NCI-H345 (cell line): ENCODE measurements at regions not wholly inside any gene's neighbourhood (a gene's known extent, or its start where the extent isn't known, plus 50 kb on each side); places are given as distances from the start of the nearest gene placed in this dataset.
"Not testable (repeated sequence)": the region's sequence is repeated elsewhere in the genome, so short reads cannot be mapped to it uniquely, and the experiment has no call there.

Experiments used
- DNase-seq: peaks from one replicate; lab custom pipeline; 2025; lab: John Stamatoyannopoulos, UW

DNA sequence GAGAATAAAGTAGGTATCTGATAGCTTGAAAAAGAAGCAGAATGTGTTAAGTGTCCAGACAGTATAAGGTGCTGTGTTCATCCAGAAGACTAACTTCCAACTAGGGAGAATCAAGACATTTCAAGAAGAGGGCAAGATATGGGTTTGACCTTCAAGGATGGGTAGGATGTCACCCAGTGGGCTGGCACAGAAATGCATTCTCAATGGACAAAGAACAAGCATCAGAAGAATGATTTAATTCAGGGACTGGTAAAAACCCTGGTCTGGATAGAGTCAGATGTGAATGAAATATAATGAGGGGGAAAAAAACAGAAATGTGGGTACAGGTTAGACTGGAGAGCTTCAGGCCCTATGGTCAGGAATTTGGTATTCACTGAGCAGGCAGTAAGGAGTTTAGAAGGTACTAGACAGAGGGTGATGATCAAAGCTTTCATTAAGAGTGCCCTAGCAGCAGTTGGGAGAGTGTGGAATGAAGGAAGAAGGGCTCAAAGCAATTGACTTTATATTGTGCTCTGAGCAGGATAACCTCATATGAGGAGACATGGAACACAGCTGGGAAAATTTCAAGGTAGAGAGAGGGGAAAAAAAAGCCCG is 180.7 kb upstream of the ANK3 start:
- DNase-seq = no peak

DNA sequence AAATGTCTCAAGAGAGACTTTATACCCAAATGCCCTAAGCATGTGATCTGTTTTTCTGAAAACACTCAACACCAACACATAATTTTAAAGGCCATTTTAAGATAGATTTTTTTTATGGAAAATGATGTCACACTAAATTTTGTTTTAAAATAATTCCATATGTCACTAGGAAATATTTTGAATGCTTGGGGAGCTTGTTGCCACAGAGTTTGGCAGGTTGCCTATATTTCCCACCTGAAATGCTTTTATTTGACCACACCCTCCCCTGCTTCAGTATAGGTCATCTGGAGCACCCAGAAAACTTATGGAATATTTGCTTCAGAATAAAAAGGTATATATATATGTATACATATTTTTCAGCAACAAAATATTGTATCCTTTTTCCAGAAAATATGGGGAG is 180.0 kb upstream of the ANK3 start:
- no peak for DNase-seq

DNA sequence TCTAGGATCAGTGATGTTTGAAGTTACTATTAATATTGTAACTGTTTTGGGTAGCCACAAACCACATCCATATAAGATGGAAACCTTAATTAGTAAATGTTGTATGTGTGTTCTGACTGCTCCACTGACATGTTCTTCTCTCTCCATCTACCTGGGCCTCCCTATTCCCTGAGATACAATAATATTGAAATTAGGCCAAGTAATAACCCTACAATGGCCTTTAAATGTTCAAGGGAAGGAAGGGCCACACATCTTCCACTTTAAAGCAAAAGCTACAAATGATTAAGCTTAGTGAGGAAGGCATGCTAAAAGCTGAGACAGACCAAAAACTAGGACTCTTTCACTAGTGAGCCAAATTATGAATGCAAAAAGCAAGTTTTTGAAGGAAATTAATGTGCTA is 176.4 kb upstream of the ANK3 start:
- no peak for DNase-seq

DNA sequence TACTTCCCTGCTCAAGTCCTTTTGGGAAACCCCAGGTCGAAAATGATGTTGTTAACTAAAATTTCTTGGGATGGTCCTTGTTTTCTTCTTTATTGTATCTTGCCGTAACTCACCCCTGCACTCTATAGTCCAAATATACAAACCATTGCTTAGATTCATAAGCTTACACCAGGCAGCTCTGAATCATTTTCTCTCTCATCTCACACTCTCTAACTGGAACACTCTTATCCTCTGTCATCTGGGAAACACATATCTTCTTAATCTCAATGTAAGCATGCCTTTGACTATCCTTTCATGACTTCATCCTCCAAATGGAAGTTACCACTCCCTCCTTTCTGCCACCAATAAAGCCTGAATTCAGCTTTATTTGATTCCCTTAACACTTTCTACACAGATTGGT is 175.8 kb upstream of the ANK3 start:
- DNase-seq = no peak

DNA sequence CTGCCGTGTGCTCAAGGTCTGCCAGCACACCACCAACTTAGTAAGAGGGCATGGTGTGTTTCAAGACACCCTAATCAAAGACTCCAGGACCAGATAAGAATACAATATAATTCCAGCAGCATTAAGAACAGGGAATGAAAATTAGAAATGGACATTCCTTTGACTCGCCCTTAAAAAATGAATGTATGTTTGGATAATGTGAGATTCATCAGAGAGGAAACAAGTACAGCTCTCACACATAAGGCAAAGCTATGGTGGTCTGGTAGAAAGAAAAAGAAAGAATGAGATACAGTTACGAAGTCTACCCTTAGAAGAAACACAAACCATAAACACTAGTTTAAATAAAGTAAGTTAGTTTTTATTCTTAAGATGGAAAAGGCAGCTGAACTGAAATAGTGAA is 174.8 kb upstream of the ANK3 start:
- no peak for DNase-seq

DNA sequence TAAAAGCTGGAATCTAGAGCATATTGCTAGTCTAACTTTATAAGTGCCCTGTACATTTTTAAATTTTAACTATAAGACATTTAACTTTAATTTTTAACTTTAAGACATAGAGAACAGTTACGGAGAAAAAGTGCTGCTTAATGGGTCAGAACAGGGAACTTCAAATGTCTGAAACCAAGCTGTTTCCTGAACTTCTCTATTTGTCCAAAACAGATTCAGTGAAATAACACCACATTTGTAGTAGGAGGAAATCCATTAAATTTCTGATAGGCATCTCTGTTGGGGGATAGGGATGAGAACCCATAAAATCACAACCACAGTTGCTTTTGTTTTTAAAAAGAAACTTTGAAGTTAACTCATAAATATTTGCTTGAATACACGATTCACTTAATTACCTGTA is 170.8 kb upstream of the ANK3 start:
- no peak for DNase-seq

DNA sequence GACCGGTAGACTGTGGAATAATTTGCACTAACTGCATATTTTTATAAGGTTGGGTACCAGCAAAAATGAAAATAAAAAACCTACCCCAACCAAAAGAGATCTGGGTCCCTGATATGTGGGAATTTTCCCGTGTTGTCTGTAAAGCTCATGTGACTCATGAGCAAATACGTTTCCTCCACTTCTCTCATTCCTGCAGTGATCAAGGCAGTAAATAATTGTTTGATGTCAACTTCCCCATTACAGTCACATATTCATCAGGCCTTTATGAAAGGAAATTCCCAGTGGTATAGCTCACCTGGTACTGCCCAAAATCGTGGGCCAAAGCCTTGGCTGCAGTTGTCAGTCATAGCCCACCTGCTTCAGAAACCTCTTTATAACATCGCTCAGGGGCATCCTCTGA is 166.0 kb upstream of the ANK3 start:
- DNase-seq = no peak

DNA sequence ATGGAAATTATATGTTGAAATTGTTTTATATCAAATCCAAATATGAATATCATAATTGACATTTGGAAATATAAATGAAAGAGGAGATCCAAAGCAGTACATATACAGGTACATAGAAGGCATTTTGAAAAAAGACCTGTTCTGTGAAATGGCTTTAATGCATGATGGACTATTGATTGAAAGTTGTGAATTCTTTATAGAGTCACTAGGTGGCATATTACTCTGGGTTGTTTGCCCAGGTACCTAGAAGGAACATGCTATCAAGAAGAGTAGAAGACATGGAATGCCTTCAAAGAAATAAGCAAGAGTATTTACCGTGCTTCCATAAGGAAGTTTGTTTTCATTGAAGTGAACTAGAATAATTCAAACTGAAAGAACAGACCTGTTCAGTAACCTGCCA is 160.0 kb upstream of the ANK3 start:
- DNase-seq = peak; percentile 10

DNA sequence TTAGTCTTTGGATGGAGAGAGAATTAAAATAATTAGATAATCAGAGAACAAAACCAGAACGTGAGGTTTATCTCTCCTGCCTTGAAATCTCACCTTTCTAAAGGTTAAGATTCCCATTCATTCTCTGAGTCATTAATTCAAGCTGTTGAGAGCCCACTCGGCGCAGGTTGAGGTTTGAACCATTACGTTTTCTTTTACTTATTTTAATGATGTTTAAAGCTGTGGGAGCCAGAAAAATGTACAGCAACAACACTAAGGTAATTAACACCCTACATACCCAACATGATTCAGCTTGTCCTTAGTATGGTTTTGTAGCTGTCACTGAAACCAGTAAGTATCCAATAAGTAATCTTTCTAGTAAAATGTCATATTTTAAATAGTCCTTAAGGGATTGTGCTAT is 153.0 kb upstream of the ANK3 start:
- no peak for DNase-seq

DNA sequence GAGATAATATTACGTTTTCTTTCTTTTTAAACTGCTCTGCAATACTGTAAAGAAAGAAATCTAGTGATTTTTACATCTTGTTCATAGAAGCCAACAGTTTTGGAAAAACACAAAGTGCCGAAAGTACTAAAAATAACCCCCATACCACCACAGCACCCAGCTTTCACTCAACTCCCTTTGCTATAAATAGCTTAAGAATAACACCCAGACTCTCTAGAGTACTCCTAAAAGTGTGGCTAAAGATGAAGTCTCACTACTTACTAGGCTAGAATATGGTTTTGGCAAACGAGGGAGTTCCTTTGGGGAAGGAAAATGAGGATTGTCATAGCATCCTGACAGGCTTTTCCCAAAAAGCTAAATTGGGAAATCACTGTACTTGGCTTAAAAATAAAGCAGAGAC is 151.8 kb upstream of the ANK3 start:
- no peak for DNase-seq

DNA sequence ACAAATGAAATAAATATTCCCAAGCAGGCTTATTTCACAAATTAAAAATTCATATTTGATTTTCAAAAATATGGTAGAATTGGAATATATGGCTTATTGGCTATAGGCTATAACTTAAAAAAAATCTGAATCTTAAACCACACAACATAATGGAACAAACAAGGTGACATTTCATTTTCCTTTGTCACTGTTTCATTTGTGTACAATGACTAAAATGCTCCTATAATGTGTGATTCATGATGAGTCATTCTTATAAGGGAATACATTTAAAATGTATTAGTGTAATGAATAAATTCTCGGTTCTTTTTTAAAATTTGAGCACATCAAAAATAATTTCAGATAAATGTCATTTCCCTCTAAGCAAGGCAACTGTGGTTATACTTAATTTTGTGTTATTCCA is 148.0 kb upstream of the ANK3 start:
- DNase-seq = no peak

DNA sequence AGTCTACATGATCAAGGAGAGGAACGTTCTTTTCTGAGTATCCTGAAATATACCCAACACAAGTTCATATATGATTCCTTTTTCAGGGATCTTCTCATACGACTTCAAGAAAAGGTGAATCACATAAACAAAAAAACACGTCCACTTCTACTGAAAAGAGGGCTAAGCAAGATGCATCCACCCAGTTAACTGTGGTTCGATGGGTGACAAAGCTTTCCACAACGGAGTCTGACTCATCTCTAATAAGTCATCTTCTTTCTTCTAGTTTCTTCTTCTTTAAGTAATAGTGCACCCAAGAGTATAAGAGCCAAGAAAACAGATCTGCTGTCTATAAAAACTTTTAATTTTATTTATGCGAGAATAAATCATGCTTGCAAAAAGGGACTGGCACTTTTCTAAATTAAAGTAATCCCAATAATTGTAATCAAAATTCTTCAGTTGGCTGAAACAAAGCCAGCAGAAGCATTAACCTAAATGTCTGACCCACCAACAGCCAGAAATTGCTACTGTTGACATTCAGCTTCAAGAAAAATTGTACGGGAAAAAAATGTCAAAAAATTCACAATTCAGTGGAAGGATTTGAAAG is 146.9 kb upstream of the ANK3 start:
- DNase-seq = no peak

DNA sequence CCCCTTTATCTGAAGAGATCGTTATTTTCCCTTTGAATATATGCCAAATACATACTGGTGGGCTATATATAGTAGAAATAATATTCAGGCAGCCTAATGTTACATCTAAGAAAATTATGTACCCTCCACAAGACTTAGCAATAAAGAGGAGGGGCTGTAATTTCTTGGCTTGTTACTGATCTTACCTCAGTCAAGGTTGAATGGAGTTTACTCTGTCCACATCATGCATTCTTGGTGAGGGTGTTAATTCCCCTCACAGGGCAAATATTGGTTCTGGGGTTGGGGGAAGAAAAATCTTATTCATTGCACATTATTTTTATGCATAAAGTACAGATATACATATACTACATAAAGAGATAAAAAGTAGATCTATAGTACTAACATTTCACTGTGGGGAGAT is 145.8 kb upstream of the ANK3 start:
- no peak for DNase-seq

DNA sequence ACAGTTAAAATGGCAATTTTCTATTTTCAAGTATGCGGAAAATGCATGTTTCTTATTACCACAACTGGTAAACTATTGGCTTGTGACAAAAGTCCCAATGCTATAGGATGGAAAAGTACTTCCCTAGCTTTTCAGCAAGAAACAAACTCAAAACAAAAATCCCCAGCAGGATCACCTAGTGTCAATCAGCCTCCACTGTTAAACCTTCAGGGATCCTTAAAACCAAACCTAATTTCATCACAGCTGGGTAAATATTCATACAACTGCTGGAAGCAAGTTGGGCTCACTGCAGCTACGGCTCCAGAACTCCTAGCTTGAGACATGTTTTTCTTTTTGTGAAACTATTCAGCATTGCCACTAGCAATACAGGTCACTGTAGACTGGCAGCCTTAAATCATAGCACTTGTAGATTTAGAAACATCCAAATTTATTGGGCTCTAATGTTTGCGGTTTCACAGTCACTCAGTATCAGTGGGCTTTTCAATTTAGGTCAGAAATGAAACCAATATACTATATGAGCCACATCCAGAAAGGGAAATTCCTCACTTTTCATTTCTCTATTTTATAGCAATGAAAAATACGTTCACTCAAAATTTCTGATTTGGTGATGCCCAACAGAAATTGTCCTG is 145.2 kb upstream of the ANK3 start:
- no peak for DNase-seq

DNA sequence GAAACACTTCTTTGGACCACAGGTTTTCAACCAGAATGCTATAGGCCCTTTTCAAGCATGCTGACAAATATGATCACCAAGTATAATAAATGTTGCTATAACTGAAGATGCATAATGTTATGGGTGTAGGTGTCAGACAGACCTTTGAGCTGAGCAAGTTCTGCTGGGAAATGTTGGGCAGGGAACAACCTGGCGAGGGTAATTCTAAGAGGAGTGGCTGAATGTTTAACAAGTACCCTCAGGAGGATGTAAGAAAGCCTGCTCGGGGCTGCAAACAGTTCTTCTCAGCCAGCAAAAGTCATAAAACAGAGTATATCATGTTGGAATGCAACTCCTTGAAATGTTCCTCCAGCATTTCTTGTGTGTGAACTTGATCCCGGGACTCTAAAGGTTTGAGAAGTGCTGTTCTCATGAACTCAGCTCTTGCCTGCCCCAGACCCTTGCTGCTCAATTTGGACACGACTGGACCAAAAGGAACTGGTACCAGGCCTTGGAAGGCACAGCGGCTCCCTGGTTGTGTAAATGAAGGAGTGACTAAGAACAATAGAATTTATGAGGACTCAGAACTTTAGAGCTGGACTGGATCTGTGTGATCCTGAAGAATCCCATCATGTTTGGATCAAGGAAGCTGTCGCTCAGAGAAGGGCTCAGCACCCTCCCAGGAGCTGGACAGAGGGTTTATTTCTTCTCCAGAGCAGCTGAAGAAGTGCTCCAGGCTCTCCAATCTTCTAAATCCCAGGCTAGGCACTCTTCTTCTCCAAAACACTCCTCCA is 143.2 kb upstream of the ANK3 start:
- no peak for DNase-seq

DNA sequence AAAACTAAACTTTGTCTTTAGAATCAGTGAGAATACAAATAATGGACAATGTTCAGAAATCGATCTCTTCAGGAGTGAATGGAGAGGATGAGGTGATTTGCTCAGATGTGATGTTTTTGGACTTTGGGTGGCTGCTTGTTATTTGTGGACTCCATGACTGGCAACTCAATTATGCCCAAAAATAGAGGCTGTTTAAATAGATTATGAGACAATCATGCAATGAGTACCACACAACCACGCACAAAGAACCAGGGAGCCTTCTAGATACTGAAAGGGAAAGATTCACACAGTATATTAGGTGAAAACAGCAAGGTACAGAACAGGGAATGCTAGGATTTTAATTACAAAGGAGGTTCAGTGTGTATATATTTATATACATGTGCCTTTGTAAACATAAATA is 141.3 kb upstream of the ANK3 start:
- no peak for DNase-seq

DNA sequence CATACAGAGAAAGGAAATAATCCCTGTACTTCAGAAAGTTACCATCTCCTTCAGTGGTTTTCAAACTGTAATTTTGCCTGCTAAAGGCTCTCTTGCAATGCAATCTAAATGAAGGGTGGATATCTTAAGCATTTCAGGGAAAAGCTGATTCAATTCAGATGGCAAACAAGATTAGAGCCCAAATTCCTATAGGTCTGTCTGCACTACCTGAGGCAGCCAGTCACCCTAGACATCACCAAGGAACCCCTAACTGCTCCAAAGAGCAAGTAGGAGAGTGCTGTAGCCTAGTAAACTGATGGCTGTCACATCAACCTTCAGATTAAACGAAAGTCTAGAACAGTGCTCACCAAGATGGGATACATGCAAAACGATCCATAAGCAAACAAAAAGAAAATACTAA is 138.0 kb upstream of the ANK3 start:
- DNase-seq = no peak

DNA sequence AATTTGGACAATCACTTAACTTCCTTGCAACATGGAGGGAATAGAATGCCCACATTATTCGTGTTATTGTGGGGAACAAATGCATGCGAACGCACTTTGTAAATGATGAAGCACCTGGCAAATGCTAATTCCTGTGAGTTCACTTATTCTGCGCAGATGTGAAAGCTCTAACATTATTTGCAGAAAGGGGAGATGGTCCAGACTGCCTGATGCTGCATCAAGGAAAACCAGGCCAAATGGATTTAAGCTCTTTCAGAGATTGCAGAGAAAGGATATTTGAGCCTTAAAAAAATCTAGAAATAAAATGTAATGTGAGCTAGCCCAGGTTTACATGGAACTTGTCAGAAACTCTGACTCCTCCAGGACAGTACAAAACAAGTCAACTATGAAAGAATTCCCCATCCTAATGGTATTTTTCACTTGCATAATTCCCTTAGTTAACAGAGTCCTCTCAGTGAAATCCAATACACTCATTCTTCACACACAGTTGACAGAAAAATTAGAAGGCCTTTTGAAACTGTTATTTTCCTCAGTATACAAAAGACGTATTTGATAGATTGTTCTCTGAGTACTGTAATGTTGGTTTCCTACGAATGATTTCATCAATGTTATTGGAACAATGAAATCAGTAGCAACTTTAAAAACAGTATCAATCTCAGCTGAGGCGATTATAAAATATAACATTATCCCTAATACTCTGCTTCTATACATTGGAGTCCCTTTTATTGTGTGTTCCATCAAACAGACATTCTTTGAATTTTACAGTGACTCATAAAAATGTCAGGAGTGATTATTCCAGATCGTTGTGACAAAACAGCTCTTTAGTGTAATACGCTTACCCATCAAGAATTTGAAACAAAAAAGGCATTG is 136.3 kb upstream of the ANK3 start:
- no peak for DNase-seq

DNA sequence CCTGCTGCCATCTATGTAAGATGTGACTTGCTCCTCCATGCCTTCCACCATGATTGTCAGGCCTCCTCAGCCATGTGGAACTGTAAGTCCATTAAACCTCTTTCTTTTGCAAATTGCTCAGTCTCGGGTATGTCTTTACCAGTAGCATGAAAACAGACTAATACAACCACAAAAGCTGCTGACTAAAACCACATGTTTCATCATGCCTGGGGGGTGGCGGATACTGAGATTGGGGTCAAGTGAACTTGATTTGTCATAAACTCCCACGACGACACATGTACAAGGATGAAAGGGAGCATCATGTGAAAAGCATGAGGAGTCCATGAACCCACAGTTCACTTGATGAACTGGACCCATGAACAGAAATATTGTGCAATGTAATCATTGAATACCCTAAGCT is 134.9 kb upstream of the ANK3 start:
- DNase-seq = no peak

DNA sequence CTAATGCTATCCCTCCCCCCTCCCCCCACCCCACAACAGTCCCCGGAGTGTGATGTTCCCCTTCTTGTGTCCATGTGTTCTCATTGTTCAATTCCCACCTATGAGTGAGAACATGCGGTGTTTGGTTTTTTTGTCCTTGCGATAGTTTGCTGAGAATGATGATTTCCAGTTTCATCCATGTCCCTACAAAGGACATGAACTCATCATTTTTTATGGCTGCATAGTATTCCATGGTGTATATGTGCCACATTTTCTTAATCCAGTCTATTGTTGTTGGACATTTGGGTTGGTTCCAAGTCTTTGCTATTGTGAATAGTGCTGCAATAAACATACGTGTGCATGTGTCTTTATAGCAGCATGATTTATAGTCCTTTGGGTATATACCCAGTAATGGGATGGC is 133.7 kb upstream of the ANK3 start:
- DNase-seq = not testable (repeated sequence)

DNA sequence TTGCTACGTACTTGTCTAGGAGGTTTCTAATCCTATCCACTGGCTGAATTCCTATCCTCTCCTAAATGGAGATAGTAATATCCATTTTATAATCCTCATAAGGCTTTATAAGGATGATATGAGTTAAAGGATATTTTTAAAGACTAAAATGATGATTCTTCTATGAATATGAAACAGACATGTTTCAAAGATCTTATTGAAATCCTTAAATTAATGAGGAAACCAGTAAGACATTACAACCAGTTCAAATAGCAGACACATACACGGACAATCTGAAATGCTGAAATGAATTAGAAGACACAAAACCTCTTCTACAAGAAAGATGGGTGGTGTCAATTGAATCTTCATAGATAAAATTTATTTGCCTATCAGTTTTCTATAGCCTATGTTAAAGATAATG is 132.9 kb upstream of the ANK3 start:
- no peak for DNase-seq

DNA sequence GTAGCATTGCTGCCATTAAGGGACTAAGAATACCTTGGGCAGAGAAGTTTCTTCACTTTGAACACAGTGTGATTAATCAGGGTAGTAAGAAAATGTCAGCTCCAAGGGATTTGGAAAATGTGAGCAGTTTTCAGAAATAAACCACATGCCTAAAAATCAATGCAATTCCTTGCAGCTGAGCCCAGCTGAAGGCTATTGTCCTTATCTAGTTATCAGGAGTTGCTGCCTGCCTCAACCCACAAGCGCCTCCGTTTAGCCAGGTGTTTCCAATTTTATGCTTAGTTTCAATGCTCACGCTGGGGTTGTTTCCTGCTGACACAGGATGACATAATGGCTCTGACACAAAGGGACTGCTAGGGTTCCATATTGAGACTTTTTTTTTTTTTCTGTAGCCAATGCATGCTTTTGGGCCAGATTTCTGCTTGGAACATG is 132.3 kb upstream of the ANK3 start:
- DNase-seq = peak; percentile 62
